Heart left ventricle (tissue), 13 donors: ENCODE measurements at regions not wholly inside any gene's neighbourhood (a gene's known extent, or its start where the extent isn't known, plus 50 kb on each side); places are given as distances from the start of the nearest gene placed in this dataset.

Experiments used
- POLR2A ChIP-seq, 2 donors: fragments of 450-650 bp; IDR thresholded peaks; one replicate each; pipeline ENCODE4 v1.6.1; 2017; ENCODE audit warnings: antibody characterized with exemption in 2 of 2, mild to moderate bottlenecking in 2 of 2, moderate library complexity in 2 of 2
- TF ChIP-seq, protein P1 (sequence below), 12 donors: fragments of 200-600 bp; sonication (generic) in 4 of 12; IDR thresholded peaks; one replicate each; pipeline versions ENCODE4 v1.5.0 to v1.8.0; 2018 to 2022; ENCODE audit warnings: antibody characterized with exemption in 12 of 12, mild to moderate bottlenecking in 5 of 12
- donor health status: ischemic (EF 13 %, LVEDD 7.1; RV severe dilation, severe dysfunction).
- donor health status: DM: no; HTN: yes; CAD: no.
- donor health status: DM: no; HTN: no; CAD: no.
- donor health status: ischemic (EF 25% LVEDD 6.9; RV normal size, moderate dysfunction).
- donor health status: ischemic (EF 25% LVEDD 5.7; RV mildly dilated, moderate dysfunction).
- donor health status: ischemic (EF 35%, LVEDD 5.7; RV mildly dilated, moderate dysfunction).
- donor health status: nonischemic (EF 11% LVEDD 7.7; RV severe dilation, severe dysfunction).
- donor health status: DM: yes; HTN: yes; CAD: no.
- donor health status: PGD.
- donor health status: ischemic (EF 29% LVEDD 5.4; RV normal size, mild dysfunction).
- donor health status: nonischemic (EF 23%, LVEDD 6.1; RV moderate dilation, normal function).

- TF ChIP-seq, protein P1, sequence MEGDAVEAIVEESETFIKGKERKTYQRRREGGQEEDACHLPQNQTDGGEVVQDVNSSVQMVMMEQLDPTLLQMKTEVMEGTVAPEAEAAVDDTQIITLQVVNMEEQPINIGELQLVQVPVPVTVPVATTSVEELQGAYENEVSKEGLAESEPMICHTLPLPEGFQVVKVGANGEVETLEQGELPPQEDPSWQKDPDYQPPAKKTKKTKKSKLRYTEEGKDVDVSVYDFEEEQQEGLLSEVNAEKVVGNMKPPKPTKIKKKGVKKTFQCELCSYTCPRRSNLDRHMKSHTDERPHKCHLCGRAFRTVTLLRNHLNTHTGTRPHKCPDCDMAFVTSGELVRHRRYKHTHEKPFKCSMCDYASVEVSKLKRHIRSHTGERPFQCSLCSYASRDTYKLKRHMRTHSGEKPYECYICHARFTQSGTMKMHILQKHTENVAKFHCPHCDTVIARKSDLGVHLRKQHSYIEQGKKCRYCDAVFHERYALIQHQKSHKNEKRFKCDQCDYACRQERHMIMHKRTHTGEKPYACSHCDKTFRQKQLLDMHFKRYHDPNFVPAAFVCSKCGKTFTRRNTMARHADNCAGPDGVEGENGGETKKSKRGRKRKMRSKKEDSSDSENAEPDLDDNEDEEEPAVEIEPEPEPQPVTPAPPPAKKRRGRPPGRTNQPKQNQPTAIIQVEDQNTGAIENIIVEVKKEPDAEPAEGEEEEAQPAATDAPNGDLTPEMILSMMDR (IDR thresholded peaks at IDR 0.05): no peak
- TF ChIP-seq POLR2A (IDR thresholded peaks at IDR 0.05): no peak
These were observed 253.3 kb downstream of the FAM43A start for GRCh38 chr3:194938845-194939531.
